ENCODE measurements at regions not wholly inside any gene's neighbourhood (a gene's known extent, or its start where the extent isn't known, plus 50 kb on each side); places are given as distances from the start of the nearest gene placed in this dataset.

DNA sequence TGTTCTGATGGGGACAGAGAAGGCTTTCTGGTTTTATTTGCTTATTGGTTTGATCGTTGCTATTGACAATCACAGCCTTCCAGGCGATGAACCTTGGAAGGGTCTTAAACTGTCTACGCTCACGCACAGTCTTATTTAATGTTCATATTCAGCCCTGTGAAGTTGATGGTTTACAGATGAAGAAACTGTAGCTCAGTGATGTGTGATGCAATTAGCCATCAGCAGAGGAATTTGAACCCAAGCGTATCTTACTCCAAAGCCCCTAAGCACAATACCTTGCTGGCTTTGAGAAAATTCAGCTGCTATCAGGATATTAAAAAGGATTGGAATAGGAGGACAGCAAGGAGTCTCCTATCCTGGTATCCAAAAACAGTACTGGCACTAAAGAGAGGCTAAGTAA, 77.1 kb upstream of the CALM2 start:
- Histone ChIP-seq H4K20me1 (replicated peaks; ENCODE audit: control insufficient read depth, extremely low read depth, insufficient read depth, low read length) (no peaks in the 10 kb centered on the region), H2AFZ (ENCODE audit: low read depth, low read length) (no peak overlapping the region), H3K36me3 (ENCODE audit: control insufficient read depth in 2 of 2, extremely low read depth in 1 of 2, insufficient read depth in 2 of 2, low read length in 2 of 2) (no peaks in the 10 kb centered on the region), H3K4me2 (ENCODE audit: insufficient read depth, low read length) (no peak overlapping the region), H3K27me3 (ENCODE audit: control insufficient read depth in 2 of 2, insufficient read depth in 2 of 2, low read length in 2 of 2) (peaks cover 0 to 5% of the 10 kb centered on the region in 2 experiments), H3K4me1 (ENCODE audit: control insufficient read depth, extremely low read depth, insufficient read depth, low read length) (no peaks in the 10 kb centered on the region), H3K9ac (replicated peaks; ENCODE audit: extremely low read depth, insufficient read depth, low read length) (no peak overlapping the region), H3K27ac (ENCODE audit: insufficient read depth, low read depth, low read length) (no peak overlapping the region), H3K79me2 (ENCODE audit: control insufficient read depth, insufficient read depth, low read length) (no peaks in the 10 kb centered on the region), H3K9me3 (replicated peaks; ENCODE audit: control insufficient read depth, insufficient read depth, low read length) (no peaks in the 10 kb centered on the region), H3K9me1 (replicated peaks; ENCODE audit: control insufficient read depth, extremely low read depth, insufficient read depth, low read length) (no peaks in the 10 kb centered on the region), H3K4me3 (replicated peaks in 1 of 3; ENCODE audit: insufficient read depth in 1 of 3, low read depth in 1 of 3, low read length in 3 of 3) (no peak overlapping the region)
- DNase-seq (ENCODE audit: low read depth, low spot score): no peak
- CTCF ChIA-PET: interaction anchor here (0.7 to 1.8 kb wide), 4 partner anchors 17 to 70 kb away, joined by 3 to 5 read pairs (median 4); no protein-coding TSS in a partner anchor
- dilution Hi-C loops (cut with MboI; ENCODE audit: extremely low pct_ligation_motif_present, low sequenced_read_pairs) (no loop called here), intact Hi-C loops (cut with micrococcal nuclease) (no loop called here)
- no TSS peak for BruUV-seq (replicated peaks)
- FAIRE-seq: no peak
- POLR2A ChIA-PET: no interaction called here
- no peak for TF ChIP-seq EZH2 (IDR thresholded peaks at IDR 0.05; ENCODE audit: borderline replicate concordance, low read depth, low read length, severe bottlenecking)
- no peak for TF ChIP-seq GATA2 (IDR thresholded peaks at IDR 0.05; ENCODE audit: insufficient read depth, insufficient read length, low read depth, low read length)
- no peak for TF ChIP-seq CTCF (IDR thresholded peaks at IDR 0.05; ENCODE audit: extremely low read depth in 1 of 2, insufficient read depth in 1 of 2, low read depth in 1 of 2, low read length in 2 of 2)
- TF ChIP-seq FOS (IDR thresholded peaks at IDR 0.05; ENCODE audit: borderline replicate concordance, insufficient read depth, low read length): no peak
- no peak for TF ChIP-seq POLR2A (IDR thresholded peaks at IDR 0.05; ENCODE audit: low read depth, low read length)
- TF ChIP-seq, protein P1, sequence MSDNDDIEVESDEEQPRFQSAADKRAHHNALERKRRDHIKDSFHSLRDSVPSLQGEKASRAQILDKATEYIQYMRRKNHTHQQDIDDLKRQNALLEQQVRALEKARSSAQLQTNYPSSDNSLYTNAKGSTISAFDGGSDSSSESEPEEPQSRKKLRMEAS (IDR thresholded peaks at IDR 0.05; ENCODE audit: insufficient read depth, insufficient read length): no peak
- TF ChIP-seq POLR2AphosphoS5 (IDR thresholded peaks at IDR 0.05; ENCODE audit: insufficient read depth, low read depth, low read length): no peak
- no peak for TF ChIP-seq JUN (IDR thresholded peaks at IDR 0.05; ENCODE audit: borderline replicate concordance, insufficient read depth, insufficient read length, low read depth)
- TF ChIP-seq MYC (IDR thresholded peaks at IDR 0.05; ENCODE audit: low read depth, low read length): no peak
